ENCODE measurements at regions not wholly inside any gene's neighbourhood (a gene's known extent, or its start where the extent isn't known, plus 50 kb on each side); places are given as distances from the start of the nearest gene placed in this dataset.

GRCh38 chr2:204046145-204046544 lies 109.6 kb downstream of the ICOS start:
- DNase-seq (ENCODE audit: low spot score) (no peak), ATAC-seq (ENCODE audit: low FRiP score) (no peak)
- TF ChIP-seq, protein P1, sequence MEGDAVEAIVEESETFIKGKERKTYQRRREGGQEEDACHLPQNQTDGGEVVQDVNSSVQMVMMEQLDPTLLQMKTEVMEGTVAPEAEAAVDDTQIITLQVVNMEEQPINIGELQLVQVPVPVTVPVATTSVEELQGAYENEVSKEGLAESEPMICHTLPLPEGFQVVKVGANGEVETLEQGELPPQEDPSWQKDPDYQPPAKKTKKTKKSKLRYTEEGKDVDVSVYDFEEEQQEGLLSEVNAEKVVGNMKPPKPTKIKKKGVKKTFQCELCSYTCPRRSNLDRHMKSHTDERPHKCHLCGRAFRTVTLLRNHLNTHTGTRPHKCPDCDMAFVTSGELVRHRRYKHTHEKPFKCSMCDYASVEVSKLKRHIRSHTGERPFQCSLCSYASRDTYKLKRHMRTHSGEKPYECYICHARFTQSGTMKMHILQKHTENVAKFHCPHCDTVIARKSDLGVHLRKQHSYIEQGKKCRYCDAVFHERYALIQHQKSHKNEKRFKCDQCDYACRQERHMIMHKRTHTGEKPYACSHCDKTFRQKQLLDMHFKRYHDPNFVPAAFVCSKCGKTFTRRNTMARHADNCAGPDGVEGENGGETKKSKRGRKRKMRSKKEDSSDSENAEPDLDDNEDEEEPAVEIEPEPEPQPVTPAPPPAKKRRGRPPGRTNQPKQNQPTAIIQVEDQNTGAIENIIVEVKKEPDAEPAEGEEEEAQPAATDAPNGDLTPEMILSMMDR (IDR thresholded peaks at IDR 0.05), result no peak

DNA sequence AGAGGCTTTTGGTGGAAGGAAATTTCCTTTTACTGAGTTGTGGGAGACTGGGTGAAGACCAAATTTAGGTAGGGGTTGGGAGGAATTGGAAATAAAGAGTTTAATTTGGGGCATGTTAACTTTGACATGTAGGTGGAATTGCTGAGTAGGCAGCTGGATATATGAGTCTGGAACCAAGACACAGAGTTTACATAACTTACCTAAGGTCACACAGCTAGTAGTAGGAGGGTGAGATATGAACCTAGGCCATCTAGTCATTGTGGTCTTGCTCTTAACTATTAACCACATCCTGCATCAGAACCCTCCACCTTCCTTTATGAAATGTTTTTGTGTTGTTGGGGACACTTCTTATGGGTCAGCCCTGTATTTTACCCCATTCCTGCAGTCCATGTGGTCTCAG lies 113.1 kb downstream of the ICOS start:
- ATAC-seq (ENCODE audit: low FRiP score) (no peak), DNase-seq (ENCODE audit: low spot score) (no peak)
- TF ChIP-seq, protein P1 (IDR thresholded peaks at IDR 0.05), result no peak

DNA sequence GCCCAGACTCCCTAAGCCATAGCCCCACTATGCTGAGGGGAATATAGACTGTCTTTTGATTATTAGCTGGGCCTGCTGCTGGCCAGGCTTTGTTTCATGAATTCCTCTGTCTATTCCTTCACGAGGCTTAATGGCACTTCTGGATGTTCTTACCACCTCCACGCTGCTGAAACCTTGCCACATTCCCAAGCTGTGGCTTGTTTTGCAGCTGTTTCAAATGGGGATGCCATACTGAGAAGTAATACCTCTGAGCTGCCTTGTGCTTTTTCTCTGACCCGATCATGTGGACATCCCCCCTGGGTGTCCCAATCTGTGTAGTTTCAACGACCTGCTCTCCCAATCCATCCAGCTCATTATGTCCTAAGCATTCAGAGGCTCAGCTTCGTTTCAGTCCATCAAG lies 114.1 kb downstream of the ICOS start:
- ATAC-seq (ENCODE audit: low FRiP score) (no peak), DNase-seq (ENCODE audit: low spot score) (no peak)
- TF ChIP-seq, protein P1 (IDR thresholded peaks at IDR 0.05), result no peak

GRCh38 chr2:204051476-204051875 lies 114.9 kb downstream of the ICOS start:
- DNase-seq (ENCODE audit: low spot score) (no peak), ATAC-seq (ENCODE audit: low FRiP score) (no peak)
- TF ChIP-seq, protein P1 (IDR thresholded peaks at IDR 0.05), result no peak

DNA sequence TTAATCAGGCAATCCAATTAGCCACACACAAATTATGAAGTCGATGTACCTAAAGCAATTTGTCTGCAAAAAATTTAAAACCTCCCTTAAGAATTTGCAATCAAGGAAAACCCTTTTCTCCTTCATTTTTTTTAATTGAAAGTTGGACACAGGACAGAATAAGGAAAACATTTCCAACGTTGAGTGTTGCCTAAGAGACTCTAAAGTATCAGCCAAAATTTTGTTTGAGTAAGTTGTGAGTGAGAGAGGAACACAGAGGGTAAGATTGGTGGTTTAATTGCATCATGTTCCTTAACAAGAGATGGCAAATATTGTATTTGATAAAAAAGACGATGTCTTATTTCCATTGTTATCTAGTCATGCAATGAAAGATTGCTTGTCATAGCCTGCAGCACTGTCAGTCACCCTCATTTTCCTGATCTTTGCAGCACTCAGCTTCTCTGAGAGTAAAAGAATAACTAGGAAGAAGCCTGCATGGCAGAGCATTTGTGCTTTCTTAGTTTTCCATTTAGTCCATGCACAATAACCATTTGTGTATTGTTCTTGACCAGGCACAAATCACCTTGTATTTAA lies 115.5 kb downstream of the ICOS start:
- DNase-seq (ENCODE audit: low spot score) (no peak), ATAC-seq (ENCODE audit: low FRiP score) (no peak)
- TF ChIP-seq, protein P1 (IDR thresholded peaks at IDR 0.05), result no peak

GRCh38 chr2:204059016-204059415 lies 122.5 kb downstream of the ICOS start:
- DNase-seq (ENCODE audit: low spot score) (no peak), ATAC-seq (ENCODE audit: low FRiP score) (no peak)
- TF ChIP-seq, protein P1 (IDR thresholded peaks at IDR 0.05), result no peak

DNA sequence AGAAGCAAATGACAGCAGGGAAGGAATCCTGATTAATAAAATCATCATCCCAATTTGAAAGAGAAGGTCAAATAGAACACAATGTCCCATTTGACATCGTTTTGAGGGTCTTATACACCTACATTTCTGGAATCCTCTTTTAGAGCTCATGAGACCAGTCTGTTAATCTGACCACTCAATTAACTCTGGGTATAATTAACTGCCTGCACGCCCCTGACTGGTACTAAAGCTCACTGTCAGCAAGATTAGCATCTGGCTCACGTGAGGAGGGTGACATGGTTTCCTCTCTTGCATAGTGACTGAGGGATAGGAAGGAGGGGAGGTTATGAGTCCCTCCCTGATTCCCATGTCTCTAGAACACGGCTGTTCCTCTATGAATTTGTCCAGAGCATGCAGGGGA lies 124.3 kb downstream of the ICOS start:
- ATAC-seq (ENCODE audit: low FRiP score) (no peak), DNase-seq (ENCODE audit: low spot score) (no peak)
- TF ChIP-seq, protein P1 (IDR thresholded peaks at IDR 0.05), result no peak
